ENCODE measurements at regions not wholly inside any gene's neighbourhood (a gene's known extent, or its start where the extent isn't known, plus 50 kb on each side); places are given as distances from the start of the nearest gene placed in this dataset.

DNA sequence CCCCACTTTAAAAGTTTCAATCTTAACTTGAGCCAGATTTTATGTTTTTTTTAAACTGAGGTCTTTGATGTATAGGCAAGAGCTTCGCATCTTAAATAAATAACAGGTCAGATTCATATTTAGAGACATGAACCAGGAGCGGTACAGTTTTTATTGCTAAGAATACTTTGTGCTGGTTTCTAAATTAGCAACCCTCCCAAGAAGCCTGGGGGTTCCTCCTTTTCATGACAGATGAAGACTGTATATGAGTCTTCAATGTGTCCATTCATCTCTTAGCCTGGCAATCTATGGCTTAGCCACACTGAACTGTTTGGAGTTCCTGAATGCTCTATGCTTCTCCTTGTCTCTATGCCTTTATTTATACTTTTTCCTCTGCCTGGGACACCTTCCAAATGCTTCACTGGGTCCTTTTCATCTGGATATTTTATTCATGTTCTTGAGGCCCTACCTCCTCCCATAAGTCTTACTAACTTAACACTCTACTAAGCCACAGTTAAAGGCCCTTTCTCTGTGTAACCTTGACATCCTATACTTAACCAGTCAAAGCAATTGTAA lies 338.6 kb downstream of the INSC start:
- intact Hi-C loops (cut with micrococcal nuclease) (no loop called here), in situ Hi-C loops (cut with MboI) (no loop called here)
- no TSS peak for BruUV-seq (replicated peaks)
- no peak overlapping the region for H3K9ac ChIP-seq (ENCODE audit: insufficient read depth in 1 of 2, low read depth in 2 of 2, low read length in 2 of 2)
- H3K9me1 ChIP-seq (ENCODE audit: control insufficient read depth, insufficient read depth, low read length) = no peaks in the 10 kb centered on the region
- FAIRE-seq (no peak), DNase-seq (ENCODE audit: extremely low read depth in 1 of 4, low spot score in 3 of 4) (no peak), ATAC-seq (no peak)
- ChIA-PET POLR2A (no interaction called here), CTCF (ENCODE audit: low intra/inter-chr PET ratio) (no interaction called here)
- H3K4me3 ChIP-seq = no peak overlapping the region
- H3K4me2 ChIP-seq (ENCODE audit: insufficient read depth, low read length) = no peak overlapping the region
- H3K36me3 ChIP-seq (ENCODE audit: control insufficient read depth, insufficient read depth, low read length) = no peaks in the 10 kb centered on the region
- H3K27me3 ChIP-seq (ENCODE audit: control insufficient read depth in 2 of 2, insufficient read depth in 2 of 2, low read length in 2 of 2) = no peaks in the 10 kb centered on the region
- WGBS (ENCODE audit: insufficient coverage, low coverage, missing lambda C conversion rate) = 0% methylated on average over 2 of the region's 2 CpGs
- no peak overlapping the region for H2AFZ ChIP-seq (ENCODE audit: low read depth, low read length)
- TF ChIP-seq BCOR (IDR thresholded peaks at IDR 0.05) (no peak), RBM22 (IDR thresholded peaks at IDR 0.05; ENCODE audit: low read depth, low read length, poor library complexity, severe bottlenecking) (no peak), ZFX (CRISPR knock-in tag; IDR thresholded peaks at IDR 0.05) (no peak), DACH1 (IDR thresholded peaks at IDR 0.05; ENCODE audit: partially characterized antibody) (no peak), EP300 (IDR thresholded peaks at IDR 0.05; ENCODE audit: low read length) (no peak), ZNF24 (IDR thresholded peaks at IDR 0.05) (no peak)
- no peaks in the 10 kb centered on the region for H3K79me2 ChIP-seq (ENCODE audit: control insufficient read depth, insufficient read depth, low read length)
- no peaks in the 10 kb centered on the region for H4K20me1 ChIP-seq (replicated peaks; ENCODE audit: control insufficient read depth, insufficient read depth, low read length)
- H3K9me3 ChIP-seq (replicated peaks; ENCODE audit: control insufficient read depth, insufficient read depth, low read depth, low read length) = no peaks in the 10 kb centered on the region
- H3K27ac ChIP-seq (ENCODE audit: extremely low read depth, low read depth, low read length) = no peak overlapping the region
- H3K4me1 ChIP-seq (replicated peaks in 1 of 2; ENCODE audit: control insufficient read depth in 2 of 2, insufficient read depth in 2 of 2, low read length in 2 of 2) = no peaks in the 10 kb centered on the region; a peak in 1 of 5 replicates

GRCh38 chr11:15468466-15468865 lies 353.7 kb downstream of the INSC start:
- DNase-seq (ENCODE audit: extremely low read depth in 1 of 4, low spot score in 3 of 4) = no peak

More at GRCh38 chr11:15468466-15468865, 353.7 kb downstream of the INSC start:
- Histone ChIP-seq H3K27me3 (ENCODE audit: control insufficient read depth in 2 of 2, insufficient read depth in 2 of 2, low read length in 2 of 2) (no peaks in the 10 kb centered on the region), H3K79me2 (ENCODE audit: control insufficient read depth, insufficient read depth, low read length) (no peaks in the 10 kb centered on the region), H2AFZ (ENCODE audit: low read depth, low read length) (no peak overlapping the region), H3K9me3 (replicated peaks; ENCODE audit: control insufficient read depth, insufficient read depth, low read depth, low read length) (no peaks in the 10 kb centered on the region), H3K36me3 (ENCODE audit: control insufficient read depth, insufficient read depth, low read length) (no peaks in the 10 kb centered on the region), H3K4me1 (replicated peaks in 1 of 2; ENCODE audit: control insufficient read depth in 2 of 2, insufficient read depth in 2 of 2, low read length in 2 of 2) (no peaks in the 10 kb centered on the region), H3K27ac (ENCODE audit: extremely low read depth, low read depth, low read length) (no peak overlapping the region), H3K4me3 (no peak overlapping the region), H3K9ac (ENCODE audit: insufficient read depth in 1 of 2, low read depth in 2 of 2, low read length in 2 of 2) (no peak overlapping the region), H3K4me2 (ENCODE audit: insufficient read depth, low read length) (no peak overlapping the region), H3K9me1 (ENCODE audit: control insufficient read depth, insufficient read depth, low read length) (no peaks in the 10 kb centered on the region), H4K20me1 (replicated peaks; ENCODE audit: control insufficient read depth, insufficient read depth, low read length) (no peaks in the 10 kb centered on the region)
- ChIA-PET POLR2A (no interaction called here), CTCF (ENCODE audit: low intra/inter-chr PET ratio) (no interaction called here)
- ATAC-seq (no peak), FAIRE-seq (no peak)
- TF ChIP-seq ZMIZ1 (IDR thresholded peaks at IDR 0.05; ENCODE audit: low read depth in 2 of 2, low read length in 2 of 2) (no peak), CREB3 (tag; conservative IDR thresholded peaks at IDR 0.05; ENCODE audit: low read depth) (no peak), CEBPG (CRISPR knock-in tag; IDR thresholded peaks at IDR 0.05) (no peak), CEBPG (tag; conservative IDR thresholded peaks at IDR 0.05 in 1 of 2, IDR thresholded peaks at IDR 0.05 in 1 of 2) (no peak), ZNF175 (CRISPR knock-in tag; IDR thresholded peaks at IDR 0.05; ENCODE audit: low read depth) (no peak)
- in situ Hi-C loops (cut with MboI) = no loop called here
- no TSS peak for BruUV-seq (replicated peaks)
- intact Hi-C loops (cut with micrococcal nuclease) = no loop called here
- WGBS (ENCODE audit: insufficient coverage, low coverage, missing lambda C conversion rate) = 2% methylated on average over 4 of the region's 4 CpGs
